GM13977 (cell line): ENCODE measurements at regions not wholly inside any gene's neighbourhood (a gene's known extent, or its start where the extent isn't known, plus 50 kb on each side); places are given as distances from the start of the nearest gene placed in this dataset.

Experiments used
- DNase-seq: peaks from one replicate; pipeline ENCODE4 v3.0.0; 2012; ENCODE audit warnings: low spot score
- CTCF ChIP-seq: IDR thresholded peaks from 2 replicates; pipeline ENCODE4 v1.5.1; 2012; ENCODE audit warnings: mild to moderate bottlenecking, control low read depth; ENCODE audit not compliant: insufficient read depth; ENCODE audit errors: extremely low read depth, missing control alignments
- in situ Hi-C: fragments of 300-500 bp; cut with MboI; formaldehyde crosslinking; loops from one replicate; pipeline ENCODE4 v1.12.0; 2022; ENCODE audit warnings: low sequenced_read_pairs, low pct_unique_long_range_greater_than_20kb, mixed read lengths, inconsistent platforms; ENCODE audit not compliant: unreplicated experiment

GRCh38 chr21:24945910-24946309 lies 661.4 kb downstream of the MRPL39 start:
- no peak for DNase-seq
- TF ChIP-seq CTCF, result no peak
- in situ Hi-C loops, result no loop called here

- no peak for DNase-seq
- no peak for TF ChIP-seq CTCF
- in situ Hi-C loops, result no loop called here
These were observed 665.7 kb downstream of the MRPL39 start for GRCh38 chr21:24941316-24942185.

GRCh38 chr21:24939291-24939690 lies 668.0 kb downstream of the MRPL39 start:
- in situ Hi-C loops, result no loop called here
- DNase-seq, result no peak
- no peak for TF ChIP-seq CTCF

GRCh38 chr21:24938573-24938972 lies 668.7 kb downstream of the MRPL39 start:
- no peak for DNase-seq
- in situ Hi-C loops, result no loop called here
- no peak for TF ChIP-seq CTCF

GRCh38 chr21:24935991-24936390 lies 671.3 kb downstream of the MRPL39 start:
- in situ Hi-C loops, result no loop called here
- DNase-seq, result no peak
- TF ChIP-seq CTCF, result no peak

- DNase-seq, result no peak
- in situ Hi-C loops, result no loop called here
- no peak for TF ChIP-seq CTCF
These were observed 696.7 kb downstream of the MRPL39 start for GRCh38 chr21:24910591-24910990.
